ENCODE measurements at regions not wholly inside any gene's neighbourhood (a gene's known extent, or its start where the extent isn't known, plus 50 kb on each side); places are given as distances from the start of the nearest gene placed in this dataset.

- TF ChIP-seq CTCF (IDR thresholded peaks at IDR 0.05) (no peak), RCOR1 (IDR thresholded peaks at IDR 0.05; ENCODE audit: low read length) (no peak), MEF2A (IDR thresholded peaks at IDR 0.05; ENCODE audit: borderline replicate concordance, low read depth) (no peak), EZH2phosphoT487 (IDR thresholded peaks at IDR 0.05; ENCODE audit: borderline replicate concordance, low read depth) (no peak), FOXJ3 (CRISPR knock-in tag; IDR thresholded peaks at IDR 0.05) (no peak), MXI1 (IDR thresholded peaks at IDR 0.05; ENCODE audit: low read depth, low read length) (no peak), POLR2AphosphoS5 (IDR thresholded peaks at IDR 0.05; ENCODE audit: low read depth, low read length) (no peak), TAF1 (IDR thresholded peaks at IDR 0.05; ENCODE audit: borderline replicate concordance, low read depth, low read length) (no peak), YY1 (IDR thresholded peaks at IDR 0.05; ENCODE audit: low read depth) (no peak), SIN3A (IDR thresholded peaks at IDR 0.05; ENCODE audit: borderline replicate concordance, low read depth, low read length) (no peak), USF1 (IDR thresholded peaks at IDR 0.05; ENCODE audit: borderline replicate concordance, low read depth) (no peak), ELF1 (IDR thresholded peaks at IDR 0.05) (no peak)
- TF ChIP-seq, protein P1, sequence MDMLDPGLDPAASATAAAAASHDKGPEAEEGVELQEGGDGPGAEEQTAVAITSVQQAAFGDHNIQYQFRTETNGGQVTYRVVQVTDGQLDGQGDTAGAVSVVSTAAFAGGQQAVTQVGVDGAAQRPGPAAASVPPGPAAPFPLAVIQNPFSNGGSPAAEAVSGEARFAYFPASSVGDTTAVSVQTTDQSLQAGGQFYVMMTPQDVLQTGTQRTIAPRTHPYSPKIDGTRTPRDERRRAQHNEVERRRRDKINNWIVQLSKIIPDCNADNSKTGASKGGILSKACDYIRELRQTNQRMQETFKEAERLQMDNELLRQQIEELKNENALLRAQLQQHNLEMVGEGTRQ (IDR thresholded peaks at IDR 0.05; ENCODE audit: borderline replicate concordance, low read depth, low read length) = no peak
These were observed 216.8 kb upstream of the SLC14A2 start for GRCh38 chr18:45398448-45398847.

Data from SK-N-SH (cell line).